ENCODE measurements at regions not wholly inside any gene's neighbourhood (a gene's known extent, or its start where the extent isn't known, plus 50 kb on each side); places are given as distances from the start of the nearest gene placed in this dataset.

GRCh38 chr6:80454661-80455365 is 348.3 kb downstream of the BCKDHB start:
- peaks cover 0 to 18% (median 14%) of the 10 kb centered on the region in 4 donors for H3K4me1 ChIP-seq
- 78 to 92% (median 91%) methylated on average over 4 of the region's 4 CpGs for WGBS, 5 donors
- intact Hi-C loops (cut with DNase I; ENCODE audit: low total_unique reads) = no loop called here
- TF ChIP-seq POLR2AphosphoS5 (IDR thresholded peaks at IDR 0.05) (no peak), EP300 (IDR thresholded peaks at IDR 0.05) (no peak), CTCF (IDR thresholded peaks at IDR 0.05) (no peak), POLR2A (IDR thresholded peaks at IDR 0.05) (no peak)
- H3K27me3 ChIP-seq = no peaks in the 10 kb centered on the region
- no peaks in the 10 kb centered on the region for H3K9me3 ChIP-seq
- DNase-seq = no peak
- H3K36me3 ChIP-seq = no peaks in the 10 kb centered on the region
- no peak overlapping the region for H3K27ac ChIP-seq
- H3K4me3 ChIP-seq = no peak overlapping the region

DNA sequence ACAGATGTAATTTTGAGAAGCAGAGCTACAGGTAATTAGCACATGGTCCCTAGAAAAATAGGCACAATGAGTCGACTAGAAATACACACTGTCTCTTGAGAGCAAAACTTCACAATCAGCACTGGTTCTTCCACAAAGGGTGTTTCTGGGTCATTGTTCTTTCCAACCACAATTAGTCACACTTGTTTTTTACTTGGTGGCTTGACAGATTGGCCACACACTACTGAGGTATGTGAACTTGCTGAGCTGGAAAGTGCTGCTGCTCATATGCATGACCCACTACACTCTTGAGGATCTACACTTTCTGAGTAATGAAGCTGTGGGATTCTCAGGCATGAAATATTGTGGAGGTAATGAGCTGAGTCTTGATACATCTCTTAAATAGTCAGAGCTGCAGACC is 347.7 kb downstream of the BCKDHB start:
- H3K4me1 ChIP-seq = peaks cover 0 to 18% (median 14%) of the 10 kb centered on the region in 4 donors
- H3K27me3 ChIP-seq = no peaks in the 10 kb centered on the region
- H3K9me3 ChIP-seq = no peaks in the 10 kb centered on the region
- no peaks in the 10 kb centered on the region for H3K36me3 ChIP-seq
- 25 to 62% (median 42%) methylated on average over 1 of the region's 1 CpG for WGBS, 5 donors
- intact Hi-C loops (cut with DNase I; ENCODE audit: low total_unique reads) = no loop called here
- H3K4me3 ChIP-seq = no peak overlapping the region
- no peak for DNase-seq
- TF ChIP-seq CTCF (IDR thresholded peaks at IDR 0.05) (no peak), EP300 (IDR thresholded peaks at IDR 0.05) (no peak), POLR2A (IDR thresholded peaks at IDR 0.05) (no peak), POLR2AphosphoS5 (IDR thresholded peaks at IDR 0.05) (no peak)
- no peak overlapping the region for H3K27ac ChIP-seq

DNA sequence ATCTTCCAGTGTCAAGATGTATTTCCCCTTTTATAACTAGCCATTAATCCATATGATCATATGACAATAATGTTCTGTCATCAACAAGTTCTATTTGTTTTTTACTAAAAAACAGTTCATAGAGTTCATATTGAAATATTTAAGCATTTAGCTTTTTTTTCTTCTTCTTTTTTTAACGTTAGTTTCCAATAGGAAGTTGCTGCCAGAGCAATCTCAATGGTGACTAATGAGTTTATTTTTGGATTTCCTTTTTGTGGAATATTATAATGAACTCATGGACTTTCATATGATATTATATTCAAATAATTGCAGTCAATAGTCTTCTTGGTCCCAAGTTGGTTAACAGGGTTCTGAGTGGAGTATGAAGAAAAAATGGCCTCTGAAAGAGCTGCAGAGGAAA is 343.3 kb downstream of the BCKDHB start:
- Histone ChIP-seq H3K27ac (no peak overlapping the region), H3K36me3 (no peaks in the 10 kb centered on the region), H3K4me1 (no peaks in the 10 kb centered on the region), H3K9me3 (peaks cover 0 to 17% (median 3%) of the 10 kb centered on the region in 4 donors), H3K27me3 (no peaks in the 10 kb centered on the region), H3K4me3 (no peak overlapping the region)
- intact Hi-C loops (cut with DNase I; ENCODE audit: low total_unique reads) = no loop called here
- 33 to 73% (median 52%) methylated on average over 1 of the region's 1 CpG for WGBS, 5 donors
- TF ChIP-seq EP300 (IDR thresholded peaks at IDR 0.05) (no peak), POLR2A (IDR thresholded peaks at IDR 0.05) (no peak), CTCF (IDR thresholded peaks at IDR 0.05) (no peak), POLR2AphosphoS5 (IDR thresholded peaks at IDR 0.05) (no peak)
- DNase-seq = no peak

DNA sequence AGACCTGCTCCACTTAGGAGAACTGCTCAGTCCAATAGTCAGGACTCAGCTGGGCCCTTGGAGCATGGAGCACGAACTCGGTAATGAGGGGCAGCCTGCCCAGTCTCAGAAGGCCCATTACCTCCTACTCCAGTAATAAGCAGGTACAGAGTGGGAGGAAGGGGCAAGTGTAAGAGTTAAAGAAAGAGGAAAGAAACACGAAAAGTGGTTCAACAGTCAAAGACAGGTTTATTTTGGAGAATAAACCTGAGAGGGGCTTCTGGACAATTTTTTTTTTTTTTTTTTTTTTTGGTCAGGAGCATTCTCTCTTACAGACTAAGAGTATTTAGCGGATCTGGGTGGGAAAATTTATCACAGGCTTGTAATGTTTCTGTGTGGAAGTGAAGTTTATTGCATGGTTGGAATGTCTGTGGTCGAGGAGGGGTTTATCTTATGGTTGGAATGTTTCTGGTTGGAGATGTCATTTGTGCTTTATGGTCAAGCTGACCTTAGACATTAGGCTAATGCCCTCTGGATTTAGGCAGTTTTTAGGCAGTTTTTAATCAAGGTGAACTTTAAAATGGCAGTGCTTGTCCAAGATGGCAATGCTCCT is 340.1 kb downstream of the BCKDHB start:
- Histone ChIP-seq H3K36me3 (no peaks in the 10 kb centered on the region), H3K27ac (no peak overlapping the region), H3K27me3 (no peaks in the 10 kb centered on the region), H3K4me1 (no peaks in the 10 kb centered on the region), H3K9me3 (peaks cover 0 to 17% (median 3%) of the 10 kb centered on the region in 4 donors), H3K4me3 (no peak overlapping the region)
- intact Hi-C loops (cut with DNase I; ENCODE audit: low total_unique reads) = no loop called here
- 89 to 97% (median 95%) methylated on average over 5 of the region's 5 CpGs for WGBS, 5 donors
- TF ChIP-seq EP300 (IDR thresholded peaks at IDR 0.05) (no peak), POLR2AphosphoS5 (IDR thresholded peaks at IDR 0.05) (no peak), POLR2A (IDR thresholded peaks at IDR 0.05) (no peak), CTCF (IDR thresholded peaks at IDR 0.05) (no peak)
- DNase-seq = no peak

Measured in stomach (tissue), 8 donors.